ENCODE measurements at regions not wholly inside any gene's neighbourhood (a gene's known extent, or its start where the extent isn't known, plus 50 kb on each side); places are given as distances from the start of the nearest gene placed in this dataset.

- Histone ChIP-seq H3K27me3 (ENCODE audit: insufficient read depth, low read length) (no peaks in the 10 kb centered on the region), H3K36me3 (ENCODE audit: control insufficient read depth in 1 of 2, insufficient read depth in 2 of 2, low read length in 2 of 2) (no peaks in the 10 kb centered on the region), H3K79me2 (ENCODE audit: insufficient read depth, low read length) (no peaks in the 10 kb centered on the region), H3K9me3 (ENCODE audit: control insufficient read depth in 1 of 2, insufficient read depth in 1 of 2, low read depth in 1 of 2, low read length in 2 of 2) (no peaks in the 10 kb centered on the region), H3K9me2 (ENCODE audit: insufficient read depth) (no peaks in the 10 kb centered on the region), H3K27ac (ENCODE audit: low read depth, low read length) (no peak overlapping the region), H3K4me3 (replicated peaks in 1 of 2; ENCODE audit: low read depth in 1 of 2, low read length in 2 of 2) (no peak overlapping the region), H2AFZ (ENCODE audit: low read depth, low read length, poor library complexity, severe bottlenecking) (no peak overlapping the region), H3K4me2 (ENCODE audit: low read length) (no peak overlapping the region), H3K4me1 (ENCODE audit: control insufficient read depth in 1 of 2, insufficient read depth in 2 of 2, low read length in 2 of 2) (no peaks in the 10 kb centered on the region), H4K20me1 (ENCODE audit: insufficient read depth) (no peaks in the 10 kb centered on the region), H3K9ac (ENCODE audit: low read length) (no peak overlapping the region)
- ATAC-seq (no peak), DNase-seq (ENCODE audit: low read depth, low spot score) (no peak)
- ChIA-PET POLR2A (no interaction called here), RAD21 (ENCODE audit: low non-redundant PET in 1 of 2, low total read pairs in 2 of 2, uncharacterized antibody in 2 of 2, unreplicated experiment in 2 of 2) (no interaction called here), CTCF (no interaction called here)
- BruUV-seq (replicated peaks) = no TSS peak
- TF ChIP-seq TCF7L2 (IDR thresholded peaks at IDR 0.05; ENCODE audit: borderline replicate concordance, extremely low read depth, insufficient read depth, insufficient read length) = no peak
- no peak for TF ChIP-seq ZFX (IDR thresholded peaks at IDR 0.05)
- no peak for TF ChIP-seq EGR1 (IDR thresholded peaks at IDR 0.05; ENCODE audit: low read depth)
- no peak for TF ChIP-seq FOSL1 (IDR thresholded peaks at IDR 0.05; ENCODE audit: low read depth)
- TF ChIP-seq REST (IDR thresholded peaks at IDR 0.05; ENCODE audit: low read depth) = no peak
- no peak for TF ChIP-seq RAD21 (IDR thresholded peaks at IDR 0.05; ENCODE audit: low read depth)
- no peak for TF ChIP-seq SP1 (IDR thresholded peaks at IDR 0.05; ENCODE audit: low read depth)
- intact Hi-C loops (cut with micrococcal nuclease) = no loop called here
Observed at GRCh38 chr3:31481697-31482096, 51.0 kb upstream of the STT3B start.

Data from HCT116 (cell line).